GM12878 (cell line): ENCODE measurements at regions not wholly inside any gene's neighbourhood (a gene's known extent, or its start where the extent isn't known, plus 50 kb on each side); places are given as distances from the start of the nearest gene placed in this dataset.

Source experiments
- BRCA1 ChIP-seq: IDR thresholded peaks from 2 replicates; pipeline ENCODE4 v1.6.1; 2011; ENCODE audit warnings: low read depth, low read length, improper control_type of control experiment
- CREM ChIP-seq: IDR thresholded peaks from 2 replicates; pipeline ENCODE4 v1.6.1; 2014; ENCODE audit warnings: antibody characterized with exemption, low read depth
- EZH2 ChIP-seq: IDR thresholded peaks from 2 replicates; pipeline ENCODE4 v1.6.1; 2012; ENCODE audit warnings: low read depth, mild to moderate bottlenecking, control low read depth, inconsistent platforms, low read length, borderline replicate concordance; ENCODE audit not compliant: control insufficient read depth
- MTA3 ChIP-seq: IDR thresholded peaks from 2 replicates; pipeline ENCODE4 v1.6.1; 2012; ENCODE audit warnings: low read length, inconsistent platforms, borderline replicate concordance
- PML ChIP-seq: IDR thresholded peaks from 2 replicates; pipeline ENCODE4 v1.6.1; 2012; ENCODE audit warnings: low read length, inconsistent platforms
- SIX5 ChIP-seq: IDR thresholded peaks from 2 replicates; pipeline ENCODE4 v1.6.1; 2011; ENCODE audit warnings: mild to moderate bottlenecking, low read depth, low read length, moderate library complexity; ENCODE audit not compliant: severe bottlenecking
- TAF1 ChIP-seq: IDR thresholded peaks from 2 replicates; pipeline ENCODE4 v1.6.1; 2011; ENCODE audit warnings: mild to moderate bottlenecking, low read depth, low read length, borderline replicate concordance
- TARDBP ChIP-seq: IDR thresholded peaks from 2 replicates; pipeline ENCODE4 v1.6.1; 2016; ENCODE audit warnings: borderline replicate concordance
- TF ChIP-seq, protein P1 (sequence below), 3 experiments: IDR thresholded peaks in 2 of 3; conservative IDR thresholded peaks in 1 of 3; 2 replicates each; pipeline ENCODE4 v1.5.1; 2011; ENCODE audit warnings: low read depth in 3 of 3, low read length in 3 of 3, mild to moderate bottlenecking in 3 of 3, control low read depth in 2 of 3, moderate library complexity in 2 of 3, inconsistent platforms in 1 of 3, mixed read lengths in 1 of 3; ENCODE audit not compliant: control insufficient read depth in 2 of 3, insufficient read depth in 1 of 3; ENCODE audit errors: extremely low read depth in 1 of 3

DNA sequence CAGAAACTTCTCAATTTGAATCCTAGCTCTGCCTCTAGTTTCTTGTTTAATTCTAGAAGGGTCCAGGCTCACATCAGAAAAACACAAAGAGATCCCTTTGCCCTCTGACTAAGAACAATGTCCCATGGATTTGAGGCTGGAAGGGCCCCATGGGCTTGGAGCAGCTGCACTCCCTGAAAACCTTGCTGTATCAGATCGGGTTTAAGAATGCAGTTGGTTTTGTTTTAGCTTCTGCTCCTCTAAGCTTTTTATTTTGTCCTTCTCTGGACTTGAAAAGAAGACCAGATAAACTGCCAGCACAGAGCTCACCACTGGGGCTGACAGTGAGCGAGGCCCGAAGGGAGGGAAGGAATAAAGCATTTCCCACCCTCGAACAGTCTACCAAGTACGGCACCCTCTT lies 69.2 kb upstream of the WIPF1 start:
- no peak for TF ChIP-seq CREM
- TF ChIP-seq, protein P1, sequence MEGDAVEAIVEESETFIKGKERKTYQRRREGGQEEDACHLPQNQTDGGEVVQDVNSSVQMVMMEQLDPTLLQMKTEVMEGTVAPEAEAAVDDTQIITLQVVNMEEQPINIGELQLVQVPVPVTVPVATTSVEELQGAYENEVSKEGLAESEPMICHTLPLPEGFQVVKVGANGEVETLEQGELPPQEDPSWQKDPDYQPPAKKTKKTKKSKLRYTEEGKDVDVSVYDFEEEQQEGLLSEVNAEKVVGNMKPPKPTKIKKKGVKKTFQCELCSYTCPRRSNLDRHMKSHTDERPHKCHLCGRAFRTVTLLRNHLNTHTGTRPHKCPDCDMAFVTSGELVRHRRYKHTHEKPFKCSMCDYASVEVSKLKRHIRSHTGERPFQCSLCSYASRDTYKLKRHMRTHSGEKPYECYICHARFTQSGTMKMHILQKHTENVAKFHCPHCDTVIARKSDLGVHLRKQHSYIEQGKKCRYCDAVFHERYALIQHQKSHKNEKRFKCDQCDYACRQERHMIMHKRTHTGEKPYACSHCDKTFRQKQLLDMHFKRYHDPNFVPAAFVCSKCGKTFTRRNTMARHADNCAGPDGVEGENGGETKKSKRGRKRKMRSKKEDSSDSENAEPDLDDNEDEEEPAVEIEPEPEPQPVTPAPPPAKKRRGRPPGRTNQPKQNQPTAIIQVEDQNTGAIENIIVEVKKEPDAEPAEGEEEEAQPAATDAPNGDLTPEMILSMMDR (IDR thresholded peaks at IDR 0.05 in 2 of 3, conservative IDR thresholded peaks at IDR 0.05 in 1 of 3; ENCODE audit: control insufficient read depth in 2 of 3, extremely low read depth in 1 of 3, insufficient read depth in 1 of 3, low read depth in 3 of 3, low read length in 3 of 3): no peak
- no peak for TF ChIP-seq SIX5
- no peak for TF ChIP-seq PML
- no peak for TF ChIP-seq EZH2
- no peak for TF ChIP-seq BRCA1
- TF ChIP-seq MTA3: no peak
- TF ChIP-seq TARDBP: no peak
- TF ChIP-seq TAF1: no peak
